ENCODE measurements at regions not wholly inside any gene's neighbourhood (a gene's known extent, or its start where the extent isn't known, plus 50 kb on each side); places are given as distances from the start of the nearest gene placed in this dataset.

GRCh38 chr7:89826121-89826520 lies 328.1 kb upstream of the STEAP1 start:
- Histone ChIP-seq H3K27me3 (ENCODE audit: control insufficient read depth, insufficient read depth, low read length) (no peaks in the 10 kb centered on the region), H4K91ac (ENCODE audit: insufficient read depth, low read depth, low read length) (no peak overlapping the region), H4K8ac (ENCODE audit: low read depth in 2 of 2, low read length in 2 of 2) (no peak overlapping the region), H2BK5ac (ENCODE audit: low read depth, low read length, poor library complexity, severe bottlenecking) (no peak overlapping the region), H2BK15ac (ENCODE audit: low read depth, low read length) (no peak overlapping the region), H2AFZ (replicated peaks; ENCODE audit: low read length, poor library complexity) (no peak overlapping the region), H3K9me3 (ENCODE audit: control insufficient read depth, insufficient read depth, low read length) (peaks cover under 1% of the 10 kb centered on the region; the same call in 1 of the 2 replicates), H3K36me3 (ENCODE audit: control insufficient read depth, insufficient read depth, low read length) (no peaks in the 10 kb centered on the region), H4K20me1 (ENCODE audit: insufficient read depth, low read length) (no peaks in the 10 kb centered on the region), H3K9ac (ENCODE audit: low read depth, low read length) (no peak overlapping the region), H3K14ac (replicated peaks; ENCODE audit: low read depth, low read length) (no peak overlapping the region), H2BK20ac (ENCODE audit: low read depth, low read length) (no peak overlapping the region), H3K4ac (ENCODE audit: low read depth, low read length) (no peak overlapping the region), H3K4me1 (ENCODE audit: control insufficient read depth, insufficient read depth, low read length) (no peaks in the 10 kb centered on the region), H3K23ac (ENCODE audit: low read depth, low read length) (no peak overlapping the region), H3K9me1 (ENCODE audit: insufficient read depth, low read length) (no peaks in the 10 kb centered on the region), H3K56ac (ENCODE audit: extremely low read depth, insufficient read depth, low read length) (no peak overlapping the region), H3K18ac (ENCODE audit: low read depth, low read length) (no peak overlapping the region), H3K4me2 (ENCODE audit: low read depth, low read length) (no peak overlapping the region), H3K4me3 (ENCODE audit: insufficient read depth, low read depth, low read length) (no peak overlapping the region), H2AK5ac (ENCODE audit: low read depth, low read length) (no peak overlapping the region), H3K27ac (ENCODE audit: insufficient read depth, low read length) (no peak overlapping the region), H2AK9ac (replicated peaks; ENCODE audit: low read depth, low read length, poor library complexity) (no peak overlapping the region), H4K5ac (ENCODE audit: low read depth, low read length) (no peak overlapping the region), H3K79me1 (ENCODE audit: low read depth in 1 of 2, low read length in 2 of 2) (no peaks in the 10 kb centered on the region), H2BK120ac (ENCODE audit: low read depth, low read length) (no peak overlapping the region)
- in situ Hi-C loops (cut with MboI; ENCODE audit: low sequenced_read_pairs), result no loop called here
- no TSS peak for BruUV-seq (replicated peaks)
- ChIA-PET POLR2A (ENCODE audit: unreplicated experiment) (no interaction called here), CTCF (no interaction called here)
- no CpG with 5 or more reads among the region's 1 CpG for WGBS, 2 experiments (ENCODE audit: extremely low coverage in 2 of 2, insufficient read length in 1 of 2)
- dilution Hi-C loops (cut with HindIII; ENCODE audit: low sequenced_read_pairs, unreplicated experiment), result no loop called here
- TF ChIP-seq CHD1 (IDR thresholded peaks at IDR 0.05; ENCODE audit: low read depth, low read length) (no peak), RAD21 (IDR thresholded peaks at IDR 0.05; ENCODE audit: low read length) (no peak), NFE2L2 (IDR thresholded peaks at IDR 0.05; ENCODE audit: low read depth, low read length) (no peak), FOS (IDR thresholded peaks at IDR 0.05; ENCODE audit: low read depth, low read length) (no peak), POLR2A (IDR thresholded peaks at IDR 0.05; ENCODE audit: low read depth, low read length) (no peak), MXI1 (IDR thresholded peaks at IDR 0.05; ENCODE audit: borderline replicate concordance, low read depth, low read length) (no peak), BHLHE40 (IDR thresholded peaks at IDR 0.05; ENCODE audit: low read depth, low read length) (no peak), MAZ (IDR thresholded peaks at IDR 0.05; ENCODE audit: borderline replicate concordance, low read depth, low read length) (no peak), SMC3 (IDR thresholded peaks at IDR 0.05; ENCODE audit: low read depth, low read length) (no peak), RFX5 (IDR thresholded peaks at IDR 0.05; ENCODE audit: low read depth, low read length) (no peak), RCOR1 (IDR thresholded peaks at IDR 0.05; ENCODE audit: insufficient replicate concordance, low read length) (no peak), MAFK (IDR thresholded peaks at IDR 0.05; ENCODE audit: low read depth, low read length) (no peak)
- TF ChIP-seq, protein P1, sequence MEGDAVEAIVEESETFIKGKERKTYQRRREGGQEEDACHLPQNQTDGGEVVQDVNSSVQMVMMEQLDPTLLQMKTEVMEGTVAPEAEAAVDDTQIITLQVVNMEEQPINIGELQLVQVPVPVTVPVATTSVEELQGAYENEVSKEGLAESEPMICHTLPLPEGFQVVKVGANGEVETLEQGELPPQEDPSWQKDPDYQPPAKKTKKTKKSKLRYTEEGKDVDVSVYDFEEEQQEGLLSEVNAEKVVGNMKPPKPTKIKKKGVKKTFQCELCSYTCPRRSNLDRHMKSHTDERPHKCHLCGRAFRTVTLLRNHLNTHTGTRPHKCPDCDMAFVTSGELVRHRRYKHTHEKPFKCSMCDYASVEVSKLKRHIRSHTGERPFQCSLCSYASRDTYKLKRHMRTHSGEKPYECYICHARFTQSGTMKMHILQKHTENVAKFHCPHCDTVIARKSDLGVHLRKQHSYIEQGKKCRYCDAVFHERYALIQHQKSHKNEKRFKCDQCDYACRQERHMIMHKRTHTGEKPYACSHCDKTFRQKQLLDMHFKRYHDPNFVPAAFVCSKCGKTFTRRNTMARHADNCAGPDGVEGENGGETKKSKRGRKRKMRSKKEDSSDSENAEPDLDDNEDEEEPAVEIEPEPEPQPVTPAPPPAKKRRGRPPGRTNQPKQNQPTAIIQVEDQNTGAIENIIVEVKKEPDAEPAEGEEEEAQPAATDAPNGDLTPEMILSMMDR (conservative IDR thresholded peaks at IDR 0.05; ENCODE audit: low read depth, low read length), result no peak
- intact Hi-C loops (cut with micrococcal nuclease), result no loop called here
- DNase-seq (no peak), ATAC-seq (ENCODE audit: low read depth) (no peak)

All from IMR-90 (cell line).